Head of caudate nucleus (tissue), 42 donors: ENCODE measurements at regions not wholly inside any gene's neighbourhood (a gene's known extent, or its start where the extent isn't known, plus 50 kb on each side); places are given as distances from the start of the nearest gene placed in this dataset.

Source experiments
- DNase-seq, 42 donors: peaks; one replicate each; pipeline versions ENCODE4 v3.0.0 to v3.0.0-alpha.2; 2020 to 2021; ENCODE audit warnings: mixed read lengths in 7 of 42
- intact Hi-C: fragments of 100-400 bp; cut with DNase I; formaldehyde crosslinking; loops from one replicate; pipeline ENCODE4 v1.15.0; 2022

DNA sequence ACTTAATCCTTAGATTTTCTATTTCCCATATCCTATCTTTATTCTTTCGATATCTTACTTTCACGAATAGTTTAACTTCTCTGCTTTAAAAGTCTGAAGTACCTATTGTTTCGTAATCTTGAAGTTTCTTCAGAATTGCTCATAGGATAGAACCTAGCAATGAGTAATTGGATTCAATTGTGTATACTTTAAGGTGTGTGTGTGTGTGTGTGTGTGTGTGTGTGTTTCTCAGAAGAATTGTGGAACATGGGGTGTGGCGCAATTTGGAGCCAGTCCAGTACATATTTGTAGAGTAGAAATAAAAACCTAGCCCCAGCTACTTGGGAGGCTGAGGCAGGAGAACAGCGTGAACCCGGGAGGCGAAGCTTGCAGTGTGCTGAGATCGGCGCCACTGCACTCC is 897.6 kb downstream of the BCL11A start:
- intact Hi-C loops, result no loop called here
- no peak for DNase-seq

DNA sequence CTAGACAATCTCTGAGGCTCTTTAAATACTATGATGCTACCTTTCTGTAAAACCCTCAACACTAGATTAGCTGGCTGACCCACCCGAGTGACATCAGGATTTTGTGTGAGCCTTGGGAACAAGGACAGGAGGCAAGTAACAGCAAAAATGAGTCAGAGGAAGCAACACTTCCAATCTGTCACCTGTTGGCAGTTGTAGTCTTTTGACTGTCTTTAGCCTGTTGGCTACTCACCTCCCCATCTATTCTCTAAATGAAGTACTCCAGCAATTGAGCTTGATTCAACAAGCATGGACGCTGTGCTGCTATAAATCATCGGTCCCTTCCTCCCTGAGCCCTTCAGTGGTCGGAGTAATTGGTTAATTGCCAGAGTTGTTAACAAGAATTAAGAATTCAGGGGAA is 898.7 kb downstream of the BCL11A start:
- intact Hi-C loops, result no loop called here
- no peak for DNase-seq

GRCh38 chr2:59653164-59653563 is 900.3 kb downstream of the BCL11A start:
- DNase-seq, result no peak
- intact Hi-C loops, result no loop called here

GRCh38 chr2:59630789-59631188 is 922.7 kb downstream of the BCL11A start:
- intact Hi-C loops, result no loop called here
- DNase-seq, result no peak

- intact Hi-C loops, result no loop called here
- DNase-seq, result no peak
Measured at GRCh38 chr2:59627599-59627998, 925.9 kb downstream of the BCL11A start.

DNA sequence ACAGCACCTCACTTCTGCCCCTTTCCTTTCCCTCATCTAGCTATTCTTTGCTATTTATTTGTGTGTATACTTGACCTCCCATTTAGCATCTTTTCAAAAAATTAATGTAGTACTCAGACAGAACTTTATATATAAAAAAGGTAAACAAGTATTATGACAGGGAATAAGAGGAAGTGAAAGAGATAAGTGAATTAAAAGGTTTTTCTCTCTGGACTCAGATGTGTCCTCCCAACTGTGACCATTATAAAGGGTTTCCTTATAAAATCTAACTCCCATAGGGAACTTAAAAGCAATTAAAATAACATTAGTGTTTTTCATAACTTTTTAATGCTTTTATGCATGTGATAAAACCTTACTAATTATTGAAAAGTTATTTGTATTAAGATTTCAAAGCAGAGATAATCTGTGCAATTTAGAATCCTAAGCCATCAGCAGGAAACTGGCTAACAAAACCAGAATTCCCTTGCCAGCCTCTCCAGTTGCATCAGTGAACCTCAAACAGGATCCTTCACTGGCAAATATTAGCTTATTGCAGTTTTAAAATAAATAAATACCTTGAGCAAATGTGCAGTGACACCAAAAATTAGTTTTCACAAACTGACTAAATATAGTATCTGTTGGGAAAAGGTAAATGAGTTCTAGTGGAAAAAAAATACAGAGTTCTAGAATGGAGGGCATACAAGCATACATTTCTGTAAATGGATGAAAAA is 930.7 kb downstream of the BCL11A start:
- intact Hi-C loops, result no loop called here
- no peak for DNase-seq

DNA sequence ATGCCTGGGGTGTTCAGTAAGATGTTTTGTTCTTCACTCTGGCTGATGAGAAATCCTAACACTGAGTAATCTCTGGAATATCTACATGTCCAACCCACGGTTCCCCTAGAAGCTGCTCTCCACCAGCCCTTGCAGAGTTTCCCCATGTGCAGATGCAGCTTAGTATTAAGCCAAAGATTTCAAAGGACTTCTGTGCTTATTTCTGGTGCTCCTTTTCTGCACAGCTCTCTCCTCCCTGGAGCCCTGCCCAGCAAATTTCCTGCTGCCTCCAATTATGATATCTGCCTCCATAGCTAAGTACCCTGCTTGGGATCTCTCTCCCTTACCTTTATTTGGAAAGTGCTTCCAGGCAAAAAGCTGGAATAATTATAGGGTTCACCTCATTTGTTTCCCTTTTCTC is 949.3 kb downstream of the BCL11A start:
- no peak for DNase-seq
- intact Hi-C loops, result no loop called here

- intact Hi-C loops, result no loop called here
- no peak for DNase-seq
Measured at GRCh38 chr2:59594671-59595222, 958.7 kb downstream of the BCL11A start.

DNA sequence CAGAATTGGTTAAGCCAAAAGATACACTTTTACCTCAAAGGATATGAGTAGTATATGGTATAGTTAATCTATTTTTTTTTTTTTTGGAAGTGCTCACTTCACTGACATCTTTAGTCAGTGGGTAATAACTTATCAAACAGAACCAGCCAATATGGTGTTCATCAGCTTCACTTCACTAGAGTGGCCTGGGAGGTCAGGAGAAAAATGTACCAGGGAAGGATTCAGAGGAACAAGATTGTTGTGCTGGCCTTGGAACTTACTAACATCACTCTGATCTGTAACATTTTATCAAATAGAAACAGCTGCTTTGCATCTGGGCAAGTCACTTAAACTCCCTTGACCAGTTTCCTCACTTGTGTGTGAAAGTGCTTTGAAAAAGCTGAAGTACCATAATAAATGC is 962.7 kb downstream of the BCL11A start:
- intact Hi-C loops, result no loop called here
- no peak for DNase-seq

GRCh38 chr2:59589881-59590280 is 963.6 kb downstream of the BCL11A start:
- intact Hi-C loops, result no loop called here
- no peak for DNase-seq

DNA sequence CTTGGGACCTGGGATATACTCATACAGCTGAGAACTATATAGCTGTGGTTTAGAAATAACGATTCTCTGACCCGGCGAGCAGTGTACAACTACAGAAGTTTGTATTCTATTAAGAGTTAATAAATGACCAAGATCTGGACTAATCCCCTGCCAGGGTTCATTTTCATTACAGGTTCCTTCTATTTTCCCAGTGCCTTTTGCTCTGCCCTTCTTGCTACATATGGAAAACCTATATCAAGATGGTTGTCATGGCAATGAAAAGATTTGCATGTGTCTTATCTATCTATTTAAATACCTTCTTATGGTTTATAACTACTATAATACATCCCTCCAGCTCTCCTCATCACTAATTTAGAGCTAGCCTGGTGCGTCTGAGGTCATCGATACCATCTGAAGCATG is 965.2 kb downstream of the BCL11A start:
- no peak for DNase-seq
- intact Hi-C loops, result no loop called here

DNA sequence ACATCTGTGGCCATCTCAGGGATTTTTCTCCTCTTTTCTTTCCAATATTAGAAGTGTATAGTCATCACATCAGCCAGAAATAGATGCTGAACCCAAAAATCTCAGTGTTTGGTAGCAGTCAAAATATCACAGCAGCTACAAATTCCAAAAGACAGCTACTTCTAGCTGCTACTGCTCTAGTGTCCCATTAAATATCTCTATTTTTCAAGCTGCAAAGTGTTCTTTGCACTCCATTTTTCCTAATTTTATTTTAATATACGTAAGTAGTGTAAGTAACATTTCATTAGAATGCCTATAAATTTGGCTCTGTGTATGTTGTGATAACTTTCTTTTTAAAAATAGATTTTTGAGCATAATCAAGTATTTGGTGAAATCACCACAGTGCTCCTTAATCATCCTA is 967.3 kb downstream of the BCL11A start:
- intact Hi-C loops, result no loop called here
- DNase-seq, result no peak

GRCh38 chr2:59585655-59586054 is 967.8 kb downstream of the BCL11A start:
- DNase-seq, result no peak

DNA sequence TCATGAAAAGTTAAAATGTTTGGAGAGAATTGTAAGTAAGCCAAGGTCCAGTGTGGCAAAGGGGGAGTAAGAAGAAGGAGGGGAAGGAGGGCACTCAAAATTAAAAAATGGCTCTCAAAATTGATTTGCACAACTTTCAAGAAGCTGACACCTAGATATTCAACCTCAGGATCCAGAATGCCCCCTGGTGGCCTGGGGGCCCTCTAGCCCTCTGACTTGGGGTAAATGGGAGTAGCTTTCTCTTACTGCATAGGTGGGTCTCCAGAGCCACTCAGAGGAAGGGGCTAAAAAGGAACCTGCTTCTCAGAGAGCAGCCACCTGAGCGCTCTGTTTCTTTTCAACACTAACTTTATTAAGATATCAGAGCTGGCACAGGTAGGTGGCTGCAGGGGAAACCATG is 968.5 kb downstream of the BCL11A start:
- intact Hi-C loops, result no loop called here

More at GRCh38 chr2:59585655-59586054, 967.8 kb downstream of the BCL11A start:
- intact Hi-C loops, result no loop called here

GRCh38 chr2:59583173-59583765 is 970.2 kb downstream of the BCL11A start:
- DNase-seq, result no peak
- intact Hi-C loops, result no loop called here

More for the DNA sequence above, 968.5 kb downstream of the BCL11A start:
- no peak for DNase-seq

GRCh38 chr2:59578349-59578748 is 975.1 kb downstream of the BCL11A start:
- intact Hi-C loops, result no loop called here
- DNase-seq, result no peak

GRCh38 chr2:59575191-59575590 is 978.3 kb downstream of the BCL11A start:
- intact Hi-C loops, result no loop called here
- DNase-seq, result no peak

- intact Hi-C loops, result no loop called here
- DNase-seq, result no peak
Measured at GRCh38 chr2:59572227-59572626, 981.2 kb downstream of the BCL11A start.

DNA sequence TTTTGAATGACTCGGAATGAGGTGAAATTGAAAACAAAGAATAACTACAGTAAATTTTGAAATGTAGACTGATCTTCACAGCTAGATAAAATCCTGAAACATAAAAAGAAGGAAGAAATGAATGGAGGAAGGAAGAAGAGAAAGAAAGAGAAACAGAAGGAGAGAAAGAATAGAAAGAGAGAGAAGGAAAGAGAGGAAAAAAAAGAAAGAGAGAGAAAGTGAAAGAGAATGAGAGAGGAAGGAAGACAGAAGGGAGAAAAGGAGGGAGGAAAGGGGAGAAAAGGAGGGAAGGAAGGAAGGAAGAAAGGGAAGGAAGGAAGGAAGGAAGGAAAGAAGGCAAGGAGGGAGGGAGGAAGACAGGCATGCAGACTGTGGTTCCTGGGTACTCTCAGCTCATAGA is 982.6 kb downstream of the BCL11A start:
- intact Hi-C loops, result no loop called here
- no peak for DNase-seq

GRCh38 chr2:59569124-59569523 is 984.3 kb downstream of the BCL11A start:
- intact Hi-C loops, result no loop called here
- DNase-seq, result no peak

- intact Hi-C loops, result no loop called here
- no peak for DNase-seq
Measured at GRCh38 chr2:59568461-59568860, 985.0 kb downstream of the BCL11A start.
